ENCODE measurements at regions not wholly inside any gene's neighbourhood (a gene's known extent, or its start where the extent isn't known, plus 50 kb on each side); places are given as distances from the start of the nearest gene placed in this dataset.

DNA sequence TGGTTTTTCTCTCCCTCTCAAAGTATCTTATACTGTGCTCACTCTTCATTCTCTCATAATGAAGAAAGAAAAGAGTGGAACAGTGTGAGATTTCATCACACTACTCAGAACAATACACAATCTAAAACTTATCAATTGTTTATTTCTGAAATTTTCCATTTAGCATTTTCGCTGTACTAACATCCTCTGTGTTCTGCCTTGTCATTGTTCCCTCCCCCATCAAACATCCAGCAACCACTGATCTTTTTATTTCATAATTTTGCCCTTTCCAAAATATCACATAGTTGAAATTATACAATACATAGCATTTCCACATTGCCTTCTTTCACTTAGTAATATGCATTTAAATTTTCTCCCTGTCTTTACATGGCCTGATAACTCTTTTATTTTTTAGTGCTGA lies 658.7 kb downstream of the SLITRK1 start:
- no peaks in the 10 kb centered on the region for H3K36me3 ChIP-seq (ENCODE audit: control insufficient read depth in 2 of 2, insufficient read depth in 2 of 2, low read length in 1 of 2)
- TF ChIP-seq CBFB (IDR thresholded peaks at IDR 0.05; ENCODE audit: low read depth): no peak
- TF ChIP-seq KDM1A (IDR thresholded peaks at IDR 0.05; ENCODE audit: borderline replicate concordance): no peak
- no peak for TF ChIP-seq IRF4 (IDR thresholded peaks at IDR 0.05; ENCODE audit: low read depth, low read length)
- no peak for TF ChIP-seq ZNF274 (IDR thresholded peaks at IDR 0.05; ENCODE audit: insufficient read depth, insufficient read length)
- TF ChIP-seq ETV6 (conservative IDR thresholded peaks at IDR 0.05 in 1 of 2, IDR thresholded peaks at IDR 0.05 in 1 of 2; ENCODE audit: borderline replicate concordance in 1 of 2, low read depth in 1 of 2): no peak
- no peak for TF ChIP-seq JUNB (IDR thresholded peaks at IDR 0.05)
- TF ChIP-seq RUNX3 (IDR thresholded peaks at IDR 0.05; ENCODE audit: low read length): no peak
- H3K4me2 ChIP-seq (ENCODE audit: control insufficient read depth, insufficient read depth): no peak overlapping the region
- H3K4me3 ChIP-seq: no peak overlapping the region
- H3K9me3 ChIP-seq (replicated peaks; ENCODE audit: control insufficient read depth, insufficient read depth, low read length): no peaks in the 10 kb centered on the region
- no peak overlapping the region for H3K9ac ChIP-seq (ENCODE audit: control insufficient read depth, insufficient read depth, low read length)
- no peak for FAIRE-seq
- no peaks in the 10 kb centered on the region for H3K4me1 ChIP-seq (ENCODE audit: control insufficient read depth, insufficient read depth, low read length)
- ChIA-PET POLR2A (no interaction called here), SMC1A (ENCODE audit: uncharacterized antibody, unreplicated experiment) (no interaction called here), CTCF (no interaction called here), RAD21 (ENCODE audit: unreplicated experiment) (no interaction called here)
- no peaks in the 10 kb centered on the region for H3K27me3 ChIP-seq (replicated peaks in 1 of 2; ENCODE audit: control insufficient read depth in 2 of 2, insufficient read depth in 2 of 2, low read length in 1 of 2)
- H4K20me1 ChIP-seq (ENCODE audit: control insufficient read depth, insufficient read depth): no peaks in the 10 kb centered on the region
- DNase-seq (ENCODE audit: low read depth, low spot score): no peak
- no TSS peak for BruUV-seq (replicated peaks)
- no peak overlapping the region for H2AFZ ChIP-seq (ENCODE audit: control insufficient read depth, low read depth, low read length)
- H3K27ac ChIP-seq (ENCODE audit: control insufficient read depth, insufficient read depth): no peak overlapping the region
- no peak for ATAC-seq
- WGBS (ENCODE audit: insufficient coverage, insufficient replicate concordance, low lambda C conversion rate, missing lambda C conversion rate): 5% methylated on average over 1 of the region's 1 CpG
- in situ Hi-C loops (cut with MboI) (no loop called here), intact Hi-C loops (cut with micrococcal nuclease; ENCODE audit: unreplicated experiment) (no loop called here)
- no peaks in the 10 kb centered on the region for H3K79me2 ChIP-seq (ENCODE audit: control insufficient read depth, insufficient read depth, low read length)

DNA sequence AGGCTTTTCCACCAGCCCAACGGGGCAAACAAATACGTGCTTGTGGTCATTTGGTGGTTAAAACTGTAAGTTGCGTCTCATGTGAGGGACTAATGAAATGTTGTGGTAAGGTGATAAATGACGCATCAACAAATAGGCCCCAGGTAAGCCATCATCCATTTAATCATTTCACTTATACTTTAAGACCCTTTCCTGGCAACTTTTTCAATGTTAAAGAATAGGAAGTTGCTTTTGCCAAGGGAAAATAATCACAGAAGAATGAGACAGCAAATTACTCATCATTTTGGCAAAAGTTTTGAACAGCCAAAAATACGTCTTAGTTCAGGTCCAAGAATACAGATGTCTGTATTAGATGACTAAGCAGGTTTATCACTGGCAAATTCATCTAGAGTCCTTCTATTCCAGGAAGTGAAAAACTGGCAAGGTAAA lies 660.4 kb downstream of the SLITRK1 start:
- in situ Hi-C loops (cut with MboI): no loop called here
- no peak overlapping the region for H2AFZ ChIP-seq (ENCODE audit: control insufficient read depth, low read depth, low read length)

More for the DNA sequence above, 660.4 kb downstream of the SLITRK1 start:
- Histone ChIP-seq H3K4me2 (ENCODE audit: control insufficient read depth, insufficient read depth) (no peak overlapping the region), H3K4me1 (ENCODE audit: control insufficient read depth, insufficient read depth, low read length) (no peaks in the 10 kb centered on the region), H3K27ac (ENCODE audit: control insufficient read depth, insufficient read depth) (no peak overlapping the region), H3K27me3 (replicated peaks in 1 of 2; ENCODE audit: control insufficient read depth in 2 of 2, insufficient read depth in 2 of 2, low read length in 1 of 2) (no peaks in the 10 kb centered on the region), H3K4me3 (no peak overlapping the region), H3K9me3 (replicated peaks; ENCODE audit: control insufficient read depth, insufficient read depth, low read length) (no peaks in the 10 kb centered on the region), H3K79me2 (ENCODE audit: control insufficient read depth, insufficient read depth, low read length) (no peaks in the 10 kb centered on the region), H3K36me3 (ENCODE audit: control insufficient read depth in 2 of 2, insufficient read depth in 2 of 2, low read length in 1 of 2) (no peaks in the 10 kb centered on the region), H4K20me1 (ENCODE audit: control insufficient read depth, insufficient read depth) (no peaks in the 10 kb centered on the region), H3K9ac (ENCODE audit: control insufficient read depth, insufficient read depth, low read length) (no peak overlapping the region)
- intact Hi-C loops (cut with micrococcal nuclease; ENCODE audit: unreplicated experiment): no loop called here
- ATAC-seq (peak; percentile 33; the same call in 1 of the 3 replicates), FAIRE-seq (no peak), DNase-seq (ENCODE audit: low read depth, low spot score) (no peak)
- 33% methylated on average over 5 of the region's 5 CpGs for WGBS (ENCODE audit: insufficient coverage, insufficient replicate concordance, low lambda C conversion rate, missing lambda C conversion rate)
- RAD21 ChIA-PET (ENCODE audit: unreplicated experiment): no interaction called here
- POLR2A ChIA-PET: no interaction called here
- CTCF ChIA-PET: no interaction called here
- TF ChIP-seq NRF1 (conservative IDR thresholded peaks at IDR 0.05; ENCODE audit: low read depth, low read length) (no peak), WRNIP1 (IDR thresholded peaks at IDR 0.05; ENCODE audit: borderline replicate concordance, low read depth, low read length) (no peak), SMARCA5 (IDR thresholded peaks at IDR 0.05) (no peak), RAD21 (IDR thresholded peaks at IDR 0.05; ENCODE audit: insufficient read depth, low read depth, low read length) (no peak), RB1 (IDR thresholded peaks at IDR 0.05; ENCODE audit: borderline replicate concordance) (no peak), ZSCAN29 (IDR thresholded peaks at IDR 0.05) (no peak), EZH2 (IDR thresholded peaks at IDR 0.05; ENCODE audit: borderline replicate concordance, control insufficient read depth, low read depth, low read length) (no peak)
- TF ChIP-seq, protein P1, sequence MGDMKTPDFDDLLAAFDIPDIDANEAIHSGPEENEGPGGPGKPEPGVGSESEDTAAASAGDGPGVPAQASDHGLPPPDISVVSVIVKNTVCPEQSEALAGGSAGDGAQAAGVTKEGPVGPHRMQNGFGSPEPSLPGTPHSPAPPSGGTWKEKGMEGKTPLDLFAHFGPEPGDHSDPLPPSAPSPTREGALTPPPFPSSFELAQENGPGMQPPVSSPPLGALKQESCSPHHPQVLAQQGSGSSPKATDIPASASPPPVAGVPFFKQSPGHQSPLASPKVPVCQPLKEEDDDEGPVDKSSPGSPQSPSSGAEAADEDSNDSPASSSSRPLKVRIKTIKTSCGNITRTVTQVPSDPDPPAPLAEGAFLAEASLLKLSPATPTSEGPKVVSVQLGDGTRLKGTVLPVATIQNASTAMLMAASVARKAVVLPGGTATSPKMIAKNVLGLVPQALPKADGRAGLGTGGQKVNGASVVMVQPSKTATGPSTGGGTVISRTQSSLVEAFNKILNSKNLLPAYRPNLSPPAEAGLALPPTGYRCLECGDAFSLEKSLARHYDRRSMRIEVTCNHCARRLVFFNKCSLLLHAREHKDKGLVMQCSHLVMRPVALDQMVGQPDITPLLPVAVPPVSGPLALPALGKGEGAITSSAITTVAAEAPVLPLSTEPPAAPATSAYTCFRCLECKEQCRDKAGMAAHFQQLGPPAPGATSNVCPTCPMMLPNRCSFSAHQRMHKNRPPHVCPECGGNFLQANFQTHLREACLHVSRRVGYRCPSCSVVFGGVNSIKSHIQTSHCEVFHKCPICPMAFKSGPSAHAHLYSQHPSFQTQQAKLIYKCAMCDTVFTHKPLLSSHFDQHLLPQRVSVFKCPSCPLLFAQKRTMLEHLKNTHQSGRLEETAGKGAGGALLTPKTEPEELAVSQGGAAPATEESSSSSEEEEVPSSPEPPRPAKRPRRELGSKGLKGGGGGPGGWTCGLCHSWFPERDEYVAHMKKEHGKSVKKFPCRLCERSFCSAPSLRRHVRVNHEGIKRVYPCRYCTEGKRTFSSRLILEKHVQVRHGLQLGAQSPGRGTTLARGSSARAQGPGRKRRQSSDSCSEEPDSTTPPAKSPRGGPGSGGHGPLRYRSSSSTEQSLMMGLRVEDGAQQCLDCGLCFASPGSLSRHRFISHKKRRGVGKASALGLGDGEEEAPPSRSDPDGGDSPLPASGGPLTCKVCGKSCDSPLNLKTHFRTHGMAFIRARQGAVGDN (IDR thresholded peaks at IDR 0.05): no peak
- no TSS peak for BruUV-seq (replicated peaks)
- SMC1A ChIA-PET (ENCODE audit: uncharacterized antibody, unreplicated experiment): no interaction called here

Data from GM12878 (cell line).